Epithelial cell of esophagus (primary cell): ENCODE measurements at regions not wholly inside any gene's neighbourhood (a gene's known extent, or its start where the extent isn't known, plus 50 kb on each side); places are given as distances from the start of the nearest gene placed in this dataset.

ENCODE experiments used
- DNase-seq: peaks from one replicate; pipeline ENCODE4 v3.0.0; 2010; ENCODE audit warnings: low read depth
- H3K4me3 ChIP-seq: 2 replicates; pipeline ENCODE4 v1.5.1; 2011; ENCODE audit warnings: mild to moderate bottlenecking, low read length, control low read depth
- TF ChIP-seq, protein P1 (sequence below): IDR thresholded peaks from 2 replicates; pipeline ENCODE4 v1.5.1; 2011; ENCODE audit warnings: low read depth, mild to moderate bottlenecking, low read length, control low read depth, inconsistent platforms; ENCODE audit not compliant: insufficient read depth; ENCODE audit errors: missing control alignments

DNA sequence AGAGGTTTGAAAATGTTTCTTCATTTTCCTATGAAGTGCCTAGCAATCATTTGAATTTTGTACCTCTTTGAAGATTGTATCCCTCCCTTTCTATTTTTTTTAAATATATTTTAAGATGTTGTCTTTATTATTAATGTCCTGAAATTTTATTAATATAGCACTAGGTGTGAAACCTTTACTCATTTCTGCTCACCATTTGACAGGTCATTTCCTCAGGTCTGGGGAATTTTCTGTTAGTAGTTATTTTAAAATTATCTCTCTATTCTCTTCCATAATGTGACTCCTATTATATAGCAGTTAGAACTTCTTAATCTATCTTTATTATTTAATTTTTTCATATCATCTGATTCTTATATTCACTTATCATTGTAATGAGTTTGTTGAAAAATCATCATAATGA is 1038.6 kb upstream of the SLC39A10 start:
- TF ChIP-seq, protein P1, sequence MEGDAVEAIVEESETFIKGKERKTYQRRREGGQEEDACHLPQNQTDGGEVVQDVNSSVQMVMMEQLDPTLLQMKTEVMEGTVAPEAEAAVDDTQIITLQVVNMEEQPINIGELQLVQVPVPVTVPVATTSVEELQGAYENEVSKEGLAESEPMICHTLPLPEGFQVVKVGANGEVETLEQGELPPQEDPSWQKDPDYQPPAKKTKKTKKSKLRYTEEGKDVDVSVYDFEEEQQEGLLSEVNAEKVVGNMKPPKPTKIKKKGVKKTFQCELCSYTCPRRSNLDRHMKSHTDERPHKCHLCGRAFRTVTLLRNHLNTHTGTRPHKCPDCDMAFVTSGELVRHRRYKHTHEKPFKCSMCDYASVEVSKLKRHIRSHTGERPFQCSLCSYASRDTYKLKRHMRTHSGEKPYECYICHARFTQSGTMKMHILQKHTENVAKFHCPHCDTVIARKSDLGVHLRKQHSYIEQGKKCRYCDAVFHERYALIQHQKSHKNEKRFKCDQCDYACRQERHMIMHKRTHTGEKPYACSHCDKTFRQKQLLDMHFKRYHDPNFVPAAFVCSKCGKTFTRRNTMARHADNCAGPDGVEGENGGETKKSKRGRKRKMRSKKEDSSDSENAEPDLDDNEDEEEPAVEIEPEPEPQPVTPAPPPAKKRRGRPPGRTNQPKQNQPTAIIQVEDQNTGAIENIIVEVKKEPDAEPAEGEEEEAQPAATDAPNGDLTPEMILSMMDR, result no peak
- no peak for DNase-seq
- H3K4me3 ChIP-seq, result no peak overlapping the region

DNA sequence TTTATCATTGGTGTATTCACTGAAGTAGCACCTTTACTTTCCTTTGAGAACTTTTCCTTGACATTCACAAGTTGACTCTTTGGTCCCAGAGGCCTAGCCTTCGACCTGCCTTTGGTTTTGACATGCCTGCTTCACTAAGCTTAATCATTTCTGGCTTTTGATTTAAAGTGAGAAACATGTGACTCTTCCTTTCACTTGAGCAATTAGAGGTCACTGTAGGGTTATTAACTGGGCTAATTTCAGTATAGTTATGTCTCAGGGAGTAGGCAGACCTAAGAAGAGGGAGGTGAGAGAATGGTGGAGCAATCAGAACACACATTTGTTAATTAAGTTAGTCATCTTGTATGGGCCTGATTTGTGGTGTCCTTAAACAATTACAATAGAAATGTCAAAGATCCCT is 1040.7 kb upstream of the SLC39A10 start:
- no peak overlapping the region for H3K4me3 ChIP-seq
- TF ChIP-seq, protein P1, result no peak

DNA sequence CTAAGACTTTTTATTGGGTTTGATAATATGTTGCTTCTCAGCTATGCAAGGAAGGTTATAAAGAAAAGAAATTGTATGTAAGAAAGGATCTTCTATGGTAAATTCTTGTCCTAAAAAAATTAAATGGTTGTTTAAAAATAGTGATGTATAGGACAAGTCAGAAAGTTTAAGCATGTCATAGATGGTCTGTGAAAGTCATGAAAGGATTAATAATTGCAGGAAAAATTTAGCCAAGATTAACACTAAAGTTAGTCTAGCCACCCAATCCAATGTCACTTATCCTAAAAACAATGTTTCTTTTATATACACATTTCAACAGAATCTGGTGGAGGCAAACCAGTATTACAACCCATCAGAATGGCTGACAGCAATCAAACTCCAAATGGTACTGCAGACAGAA is 1046.7 kb upstream of the SLC39A10 start:
- no peak overlapping the region for H3K4me3 ChIP-seq
- TF ChIP-seq, protein P1, result no peak
- DNase-seq, result no peak

More for the DNA sequence above, 1040.7 kb upstream of the SLC39A10 start:
- DNase-seq, result peak; percentile 3

DNA sequence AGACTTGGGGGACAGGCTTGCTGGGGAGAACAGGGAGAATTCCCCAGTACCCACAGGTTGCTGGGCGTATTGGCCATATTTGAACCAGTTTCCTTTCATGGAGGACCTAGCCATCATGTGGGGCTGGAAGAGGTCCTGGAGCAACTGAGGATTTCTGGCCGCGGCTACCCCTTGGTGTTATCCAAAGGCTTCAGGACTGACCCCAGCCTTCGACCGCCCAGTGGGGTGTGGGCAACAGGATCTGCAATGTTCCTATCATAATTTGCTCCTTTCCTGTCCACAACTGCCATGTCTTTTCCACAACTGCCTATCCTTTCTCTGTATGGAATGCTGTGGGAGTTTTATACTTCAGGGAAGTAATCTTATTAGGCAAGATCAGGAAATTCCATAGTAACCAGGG is 1053.6 kb upstream of the SLC39A10 start:
- DNase-seq, result no peak
- TF ChIP-seq, protein P1, result no peak
- H3K4me3 ChIP-seq, result no peak overlapping the region

DNA sequence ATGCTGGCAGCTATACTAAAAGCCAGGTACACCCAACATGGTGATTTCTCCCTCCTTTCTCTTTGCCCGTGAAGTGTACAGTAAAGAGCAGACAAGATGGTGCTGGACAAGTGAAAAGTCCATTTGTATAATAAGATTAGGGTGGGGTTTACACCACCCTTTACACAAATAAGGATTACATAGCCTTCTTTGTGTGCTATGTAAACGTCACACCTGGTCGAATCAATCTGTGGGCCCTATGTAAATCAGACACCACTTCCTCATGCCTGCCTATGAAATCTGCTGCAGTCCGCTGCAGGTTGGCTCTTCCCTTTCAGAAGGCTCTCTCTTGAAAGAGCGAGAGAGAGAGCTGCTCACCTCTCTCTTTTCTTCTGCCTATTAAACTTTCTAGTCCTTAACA is 1054.3 kb upstream of the SLC39A10 start:
- peak; percentile 9 for DNase-seq

DNA sequence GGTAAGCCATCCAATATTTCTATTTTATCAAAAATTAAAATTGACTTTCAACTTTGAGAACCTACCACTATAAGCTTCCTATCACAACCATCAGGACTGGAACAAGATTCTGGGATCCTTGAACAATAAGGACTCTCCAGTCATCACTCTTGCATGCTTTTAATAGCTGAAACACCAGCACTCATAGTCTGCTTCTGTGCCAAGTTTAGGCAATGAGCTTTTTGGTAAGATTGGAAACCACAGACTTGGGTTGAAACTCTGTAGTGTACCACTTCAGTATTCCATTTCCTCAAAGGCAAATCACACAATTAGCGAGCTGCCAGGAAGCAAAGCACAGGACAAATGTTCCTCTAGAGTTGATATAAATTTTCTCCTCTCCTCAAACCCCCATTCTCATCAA is 1065.8 kb upstream of the SLC39A10 start:
- TF ChIP-seq, protein P1, result no peak
- no peak for DNase-seq
- H3K4me3 ChIP-seq, result no peak overlapping the region

More for the DNA sequence above, 1054.3 kb upstream of the SLC39A10 start:
- TF ChIP-seq, protein P1, result no peak
- no peak overlapping the region for H3K4me3 ChIP-seq

DNA sequence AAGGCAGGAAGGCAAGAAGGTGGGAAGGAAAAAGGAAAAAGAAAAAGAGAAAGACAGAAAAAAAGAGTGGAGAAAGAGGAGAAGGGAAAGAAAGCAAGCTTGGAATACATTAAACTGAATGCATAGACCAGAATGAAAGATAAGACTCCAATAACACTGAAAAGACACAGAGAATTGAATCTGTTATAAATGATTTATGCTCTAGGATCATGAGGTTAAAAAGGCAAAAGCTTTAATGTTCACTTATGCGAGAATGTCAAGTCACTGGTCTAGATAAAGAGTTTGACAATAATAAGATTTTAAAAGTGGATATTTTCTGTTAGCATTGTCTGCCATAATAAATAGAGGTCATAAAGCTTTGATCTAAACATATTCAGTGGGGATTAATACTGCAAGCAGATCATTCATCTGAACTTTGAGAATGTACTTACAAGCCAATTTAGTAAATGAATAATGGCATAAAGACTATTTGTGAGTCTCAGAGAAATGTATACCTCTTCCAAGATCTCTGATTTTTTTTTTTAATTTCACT is 1069.2 kb upstream of the SLC39A10 start:
- TF ChIP-seq, protein P1, result no peak
- no peak overlapping the region for H3K4me3 ChIP-seq

More for the DNA sequence above, 1069.2 kb upstream of the SLC39A10 start:
- no peak for DNase-seq
